H1 (cell line): ENCODE measurements at regions not wholly inside any gene's neighbourhood (a gene's known extent, or its start where the extent isn't known, plus 50 kb on each side); places are given as distances from the start of the nearest gene placed in this dataset.

ENCODE experiments used
- CTCF ChIA-PET: fragments of 300-600 bp; sonication (Branson Sonifier 250); formaldehyde crosslinking; loops from one replicate; lab custom pipeline; 2021; ENCODE audit not compliant: partially characterized antibody; lab: Charles Lee
- POLR2A ChIA-PET: fragments of 300-600 bp; sonication (Branson Sonifier 250); formaldehyde crosslinking; loops from one replicate; lab custom pipeline; 2021; ENCODE audit warnings: inconsistent platforms; ENCODE audit not compliant: partially characterized antibody; lab: Charles Lee
- DNase-seq, 2 experiments: peaks; one replicate each; pipeline versions ENCODE4 v3.0.0 to v3.0.0-alpha.2; 2010 to 2022; ENCODE audit warnings: low spot score in 2 of 2, low read depth in 1 of 2, mixed read lengths in 1 of 2
- FAIRE-seq: peaks from 2 replicates; lab custom pipeline; 2011; peaks lifted over from hg19 to GRCh38; lab: Jason Lieb, UNC
- H2AFZ ChIP-seq: 2 replicates; pipeline ENCODE4 v1.8.1; 2012; ENCODE audit warnings: low read length, inconsistent platforms
- H2AK5ac ChIP-seq: 2 replicates; pipeline ENCODE4 v1.6.1; 2013; ENCODE audit warnings: low read depth, low read length
- H2BK120ac ChIP-seq: replicated peaks from 2 replicates; pipeline ENCODE3; 2013; ENCODE audit warnings: low read depth, low read length, inconsistent platforms
- H2BK12ac ChIP-seq: 2 replicates; pipeline ENCODE4 v1.6.1; 2013; ENCODE audit warnings: low read depth, low read length
- H2BK15ac ChIP-seq: 2 replicates; pipeline ENCODE4 v1.6.1; 2013; ENCODE audit warnings: low read length
- H2BK20ac ChIP-seq: 2 replicates; pipeline ENCODE4 v1.6.1; 2013; ENCODE audit warnings: low read length
- H2BK5ac ChIP-seq: 2 replicates; pipeline ENCODE4 v1.6.1; 2013; ENCODE audit warnings: low read depth, low read length
- H3K14ac ChIP-seq: 2 replicates; pipeline ENCODE4 v1.6.1; 2013; ENCODE audit warnings: inconsistent platforms; ENCODE audit not compliant: insufficient read length
- H3K18ac ChIP-seq: 2 replicates; pipeline ENCODE4 v1.6.1; 2013; ENCODE audit warnings: low read length; ENCODE audit errors: extremely low read depth
- H3K23ac ChIP-seq: 2 replicates; pipeline ENCODE4 v1.6.1; 2013; ENCODE audit warnings: inconsistent platforms; ENCODE audit not compliant: insufficient read length
- H3K23me2 ChIP-seq: 2 replicates; pipeline ENCODE4 v1.6.1; 2013; ENCODE audit warnings: low read depth, low read length
- H3K27ac ChIP-seq: 2 replicates; pipeline ENCODE4 v1.6.1; 2011; ENCODE audit warnings: low read depth, low read length, inconsistent platforms
- H3K27me3 ChIP-seq, 4 experiments: replicated peaks in 1 of 4; 1 replicate in 1 of 4; 2 replicates in 3 of 4; pipeline versions ENCODE4 v1.6.1 to v1.8.1; 2011 to 2013; ENCODE audit warnings: low read length in 3 of 4, mild to moderate bottlenecking in 3 of 4, inconsistent platforms in 2 of 4, mixed read lengths in 2 of 4, moderate library complexity in 1 of 4; ENCODE audit not compliant: control insufficient read depth in 3 of 4, insufficient read depth in 3 of 4; ENCODE audit errors: extremely low read depth in 1 of 4
- H3K36me3 ChIP-seq, 4 experiments: 2 replicates each; pipeline versions ENCODE4 v1.6.1 to v1.8.1; 2011 to 2013; ENCODE audit warnings: mild to moderate bottlenecking in 4 of 4, low read length in 3 of 4, moderate library complexity in 2 of 4, control low read depth in 1 of 4, inconsistent platforms in 1 of 4; ENCODE audit not compliant: insufficient read depth in 4 of 4, control insufficient read depth in 2 of 4
- H3K4ac ChIP-seq: replicated peaks from 2 replicates; pipeline ENCODE3; 2013; ENCODE audit warnings: low read length, low read depth, mixed read lengths, inconsistent platforms; ENCODE audit not compliant: insufficient read length
- H3K4me1 ChIP-seq, 4 experiments: replicated peaks in 1 of 4; 1 replicate in 1 of 4; 2 replicates in 3 of 4; pipeline versions ENCODE4 v1.6.1 to v1.8.1; 2011 to 2013; ENCODE audit warnings: low read length in 3 of 4, inconsistent platforms in 2 of 4, mixed read lengths in 1 of 4; ENCODE audit not compliant: insufficient read depth in 4 of 4, control insufficient read depth in 3 of 4
- H3K4me2 ChIP-seq, 2 experiments: 2 replicates each; pipeline versions ENCODE4 v1.6.1 to v1.8.1; 2011 to 2013; ENCODE audit warnings: low read depth in 2 of 2, low read length in 2 of 2, control low read depth in 1 of 2, inconsistent platforms in 1 of 2, mild to moderate bottlenecking in 1 of 2; ENCODE audit not compliant: insufficient read depth in 1 of 2
- H3K4me3 ChIP-seq, 4 experiments: fragments of 200-600, 300-600 bp in 1 of 4; sonication (generic), shearing (Covaris generic), sonication (Bioruptor Twin) in 1 of 4; 2 replicates each; pipeline versions ENCODE4 v1.5.1 to v1.8.1; 2011 to 2016; ENCODE audit warnings: low read length in 4 of 4, low read depth in 3 of 4, control low read depth in 2 of 4, inconsistent platforms in 2 of 4, mild to moderate bottlenecking in 2 of 4, mixed read lengths in 1 of 4, moderate library complexity in 1 of 4; ENCODE audit not compliant: insufficient read depth in 2 of 4; ENCODE audit errors: extremely low read depth in 1 of 4
- H3K56ac ChIP-seq: replicated peaks from 2 replicates; pipeline ENCODE3; 2013; ENCODE audit warnings: low read depth, mild to moderate bottlenecking, mixed read lengths, low read length, inconsistent platforms; ENCODE audit not compliant: insufficient read length
- H3K79me1 ChIP-seq: 2 replicates; pipeline ENCODE4 v1.6.1; 2013; ENCODE audit warnings: low read depth, low read length, control low read depth
- H3K79me2 ChIP-seq, 2 experiments: 2 replicates each; pipeline versions ENCODE4 v1.6.1 to v1.8.1; 2012 to 2013; ENCODE audit warnings: low read length in 2 of 2, mild to moderate bottlenecking in 2 of 2, inconsistent platforms in 1 of 2; ENCODE audit not compliant: insufficient read depth in 2 of 2, control insufficient read depth in 1 of 2
- H3K9ac ChIP-seq, 4 experiments: replicated peaks in 1 of 4; 1 replicate in 1 of 4; 2 replicates in 3 of 4; pipeline versions ENCODE4 v1.6.1 to v1.8.1; 2011 to 2013; ENCODE audit warnings: low read depth in 3 of 4, low read length in 3 of 4, control low read depth in 2 of 4, mild to moderate bottlenecking in 2 of 4, moderate library complexity in 2 of 4, inconsistent platforms in 1 of 4; ENCODE audit errors: extremely low read depth in 1 of 4
- H3K9me3 ChIP-seq, 2 experiments: 2 replicates each; pipeline versions ENCODE4 v1.6.1 to v1.8.1; 2012 to 2013; ENCODE audit warnings: mild to moderate bottlenecking in 2 of 2, moderate library complexity in 2 of 2, control low read depth in 1 of 2, inconsistent platforms in 1 of 2, low read depth in 1 of 2, low read length in 1 of 2, mixed read lengths in 1 of 2; ENCODE audit not compliant: insufficient read depth in 2 of 2
- H4K20me1 ChIP-seq, 2 experiments: replicated peaks in 1 of 2; 2 replicates each; pipeline versions ENCODE3 to v1.8.1; 2011 to 2013; ENCODE audit warnings: inconsistent platforms in 2 of 2, low read length in 2 of 2, mild to moderate bottlenecking in 1 of 2; ENCODE audit not compliant: insufficient read depth in 2 of 2, control insufficient read depth in 1 of 2
- H4K5ac ChIP-seq: 2 replicates; pipeline ENCODE4 v1.6.1; 2013; ENCODE audit warnings: low read length, low read depth, mixed read lengths, inconsistent platforms; ENCODE audit not compliant: insufficient read length
- H4K8ac ChIP-seq: 2 replicates; pipeline ENCODE4 v1.8.0; 2013; ENCODE audit warnings: mild to moderate bottlenecking, moderate library complexity, low read length, inconsistent platforms; ENCODE audit not compliant: insufficient read depth; ENCODE audit errors: extremely low read depth
- H4K91ac ChIP-seq: replicated peaks from 2 replicates; pipeline ENCODE3; 2013; ENCODE audit warnings: low read length, mixed read lengths, inconsistent platforms; ENCODE audit not compliant: insufficient read length
- ASH2L ChIP-seq: fragments of 200-600, 300-600 bp; sonication (generic); IDR thresholded peaks from one replicate; pipeline ENCODE4 v1.7.1; 2017; ENCODE audit warnings: low read length
- BACH1 ChIP-seq: IDR thresholded peaks from 2 replicates; pipeline ENCODE4 v1.6.1; 2012; ENCODE audit warnings: low read length, improper control_type of control experiment
- BRCA1 ChIP-seq: IDR thresholded peaks from 2 replicates; pipeline ENCODE4 v1.6.1; 2012; ENCODE audit warnings: low read depth, low read length, improper control_type of control experiment
- CEBPB ChIP-seq: IDR thresholded peaks from 2 replicates; pipeline ENCODE4 v1.6.1; 2012; ENCODE audit warnings: low read depth, low read length
- CREB1 ChIP-seq: IDR thresholded peaks from 2 replicates; pipeline ENCODE4 v1.6.1; 2012; ENCODE audit warnings: inconsistent platforms
- E2F6 ChIP-seq: IDR thresholded peaks from 2 replicates; pipeline ENCODE4 v1.6.1; 2012; ENCODE audit warnings: inconsistent platforms
- JUN ChIP-seq: IDR thresholded peaks from 2 replicates; pipeline ENCODE4 v1.6.1; 2011; ENCODE audit warnings: low read depth, mild to moderate bottlenecking, improper control_type of control experiment, low read length
- JUND ChIP-seq: IDR thresholded peaks from 2 replicates; pipeline ENCODE4 v1.6.1; 2011; ENCODE audit warnings: mild to moderate bottlenecking, improper control_type of control experiment, low read length
- MAX ChIP-seq: IDR thresholded peaks from 2 replicates; pipeline ENCODE4 v1.6.1; 2012; ENCODE audit warnings: inconsistent platforms
- POLR2A ChIP-seq, 2 experiments: IDR thresholded peaks; 1 replicate in 1 of 2; 2 replicates in 1 of 2; pipeline ENCODE4 v1.6.1; 2011; ENCODE audit warnings: low read depth in 2 of 2, low read length in 2 of 2, mild to moderate bottlenecking in 2 of 2; ENCODE audit errors: control extremely low read depth in 1 of 2
- POLR2AphosphoS5 ChIP-seq: IDR thresholded peaks from 2 replicates; pipeline ENCODE4 v1.6.1; 2011; ENCODE audit warnings: low read depth, low read length
- POU5F1 ChIP-seq: IDR thresholded peaks from 2 replicates; pipeline ENCODE4 v1.6.1; 2011; ENCODE audit warnings: low read depth, mild to moderate bottlenecking, low read length, moderate library complexity
- RFX5 ChIP-seq: IDR thresholded peaks from 2 replicates; pipeline ENCODE4 v1.6.1; 2011; ENCODE audit warnings: low read depth, low read length, improper control_type of control experiment, borderline replicate concordance
- SIN3A ChIP-seq, 2 experiments: IDR thresholded peaks in 1 of 2; conservative IDR thresholded peaks in 1 of 2; 2 replicates each; pipeline ENCODE4 v1.6.1; 2011 to 2012; ENCODE audit warnings: low read length in 2 of 2, improper control_type of control experiment in 1 of 2, low read depth in 1 of 2, mild to moderate bottlenecking in 1 of 2
- TAF1 ChIP-seq: IDR thresholded peaks from 2 replicates; pipeline ENCODE4 v1.6.1; 2011; ENCODE audit warnings: mild to moderate bottlenecking, low read depth, low read length
- TCF12 ChIP-seq: IDR thresholded peaks from 2 replicates; pipeline ENCODE4 v1.6.1; 2011; ENCODE audit warnings: low read depth, mild to moderate bottlenecking, low read length
- WGBS, 2 experiments: shearing (Covaris generic) in 1 of 2; methylation state at CpG; one replicate each; pipeline versions ENCODE4 v1.1.6 to v1.1.7; 2013 to 2015; ENCODE audit warnings: low lambda C conversion rate in 2 of 2, mixed read lengths in 2 of 2, inconsistent platforms in 1 of 2, low coverage in 1 of 2, missing lambda C conversion rate in 1 of 2; ENCODE audit not compliant: insufficient replicate concordance in 2 of 2, insufficient coverage in 1 of 2, insufficient read length in 1 of 2; ENCODE audit errors: extremely low coverage in 1 of 2, missing lambda C conversion rate in 1 of 2; 5-methylcytosine and 5-hydroxymethylcytosine counted together

GRCh38 chr7:49706106-49706505, 67.3 kb upstream of the VWC2 start:
- Histone ChIP-seq H3K9me3 (peaks cover 0 to 2% of the 10 kb centered on the region in 2 experiments; a peak in 1 of 4 replicates), H3K27me3 (no peaks in the 10 kb centered on the region), H3K23ac (no peak overlapping the region), H3K23me2 (no peaks in the 10 kb centered on the region), H3K56ac (no peak overlapping the region), H2AFZ (no peak overlapping the region), H2BK15ac (no peak overlapping the region), H2BK120ac (no peak overlapping the region), H2BK5ac (no peak overlapping the region), H3K4me1 (no peaks in the 10 kb centered on the region; a peak in 1 of 7 replicates), H4K5ac (no peak overlapping the region), H3K27ac (no peak overlapping the region), H3K79me1 (no peaks in the 10 kb centered on the region), H3K9ac (no peak overlapping the region), H2AK5ac (no peak overlapping the region), H4K20me1 (no peaks in the 10 kb centered on the region), H2BK20ac (no peak overlapping the region), H3K4me2 (no peak overlapping the region), H3K4ac (no peak overlapping the region), H3K4me3 (no peak overlapping the region), H3K79me2 (no peaks in the 10 kb centered on the region), H4K8ac (no peak overlapping the region), H3K14ac (no peak overlapping the region), H3K18ac (no peak overlapping the region), H2BK12ac (no peak overlapping the region), H4K91ac (no peak overlapping the region), H3K36me3 (no peaks in the 10 kb centered on the region)
- no peak for DNase-seq
- no peak for FAIRE-seq
- CTCF ChIA-PET, result interaction anchor here (0.6 to 0.9 kb wide), 2 partner anchors 84 to 1296 kb away, joined by 3 read pairs; no protein-coding TSS in a partner anchor
- POLR2A ChIA-PET, result no interaction called here
- WGBS, 2 experiments, result 98% methylated on average over 5 of the region's 5 CpGs; no CpG with 5 or more reads in 1 of the 2 experiments
- TF ChIP-seq E2F6 (no peak), POLR2AphosphoS5 (no peak), CREB1 (no peak), TAF1 (no peak), SIN3A (conservative IDR thresholded peaks at IDR 0.05 in 1 of 2, IDR thresholded peaks at IDR 0.05 in 1 of 2; ENCODE audit: low read depth in 1 of 2, low read length in 2 of 2) (no peak), POU5F1 (no peak), BACH1 (no peak), ASH2L (no peak), BRCA1 (no peak), POLR2A (IDR thresholded peaks at IDR 0.05; ENCODE audit: control extremely low read depth in 1 of 2, low read depth in 2 of 2, low read length in 2 of 2) (no peak), RFX5 (no peak), JUN (no peak), MAX (no peak), TCF12 (no peak), CEBPB (no peak), JUND (no peak)
